NB4 (cell line): ENCODE measurements at regions not wholly inside any gene's neighbourhood (a gene's known extent, or its start where the extent isn't known, plus 50 kb on each side); places are given as distances from the start of the nearest gene placed in this dataset.

Source experiments
- CTCF ChIP-seq: IDR thresholded peaks from one replicate; pipeline ENCODE4 v1.5.1; 2012; ENCODE audit warnings: low read depth, low read length
- MAX ChIP-seq: IDR thresholded peaks from 2 replicates; pipeline ENCODE4 v1.6.1; 2011; ENCODE audit warnings: low read depth, low read length
- MYC ChIP-seq: IDR thresholded peaks from 2 replicates; pipeline ENCODE4 v1.6.1; 2011; ENCODE audit warnings: low read depth, low read length
- POLR2A ChIP-seq: IDR thresholded peaks from 2 replicates; pipeline ENCODE4 v1.6.1; 2011; ENCODE audit warnings: mild to moderate bottlenecking; ENCODE audit not compliant: insufficient read length; ENCODE audit errors: extremely low read depth

- TF ChIP-seq POLR2A (no peak), CTCF (no peak), MAX (no peak), MYC (no peak)
Observed at GRCh38 chr3:4065554-4065953, 237.6 kb upstream of the SETMAR start.
